Right lobe of liver (tissue), 4 donors: ENCODE measurements at regions not wholly inside any gene's neighbourhood (a gene's known extent, or its start where the extent isn't known, plus 50 kb on each side); places are given as distances from the start of the nearest gene placed in this dataset.

Experiments used
- CTCF ChIP-seq, 4 donors: fragments of 200-600 bp in 3 of 4; fragments of 450-650 bp in 1 of 4; IDR thresholded peaks; one replicate each; pipeline versions ENCODE4 v1.5.1 to v1.8.0; 2016 to 2022; ENCODE audit warnings: antibody characterized with exemption in 4 of 4, mild to moderate bottlenecking in 2 of 4
- POLR2A ChIP-seq: fragments of 450-650 bp; IDR thresholded peaks from one replicate; pipeline ENCODE4 v1.6.1; 2017; ENCODE audit warnings: antibody characterized with exemption, mild to moderate bottlenecking
- donor health status: DM: no; HTN: no; CAD: no.
- donor health status: DM: no; HTN: no; CAD: no.
- donor health status: DM: no; HTN: yes; CAD: no.

DNA sequence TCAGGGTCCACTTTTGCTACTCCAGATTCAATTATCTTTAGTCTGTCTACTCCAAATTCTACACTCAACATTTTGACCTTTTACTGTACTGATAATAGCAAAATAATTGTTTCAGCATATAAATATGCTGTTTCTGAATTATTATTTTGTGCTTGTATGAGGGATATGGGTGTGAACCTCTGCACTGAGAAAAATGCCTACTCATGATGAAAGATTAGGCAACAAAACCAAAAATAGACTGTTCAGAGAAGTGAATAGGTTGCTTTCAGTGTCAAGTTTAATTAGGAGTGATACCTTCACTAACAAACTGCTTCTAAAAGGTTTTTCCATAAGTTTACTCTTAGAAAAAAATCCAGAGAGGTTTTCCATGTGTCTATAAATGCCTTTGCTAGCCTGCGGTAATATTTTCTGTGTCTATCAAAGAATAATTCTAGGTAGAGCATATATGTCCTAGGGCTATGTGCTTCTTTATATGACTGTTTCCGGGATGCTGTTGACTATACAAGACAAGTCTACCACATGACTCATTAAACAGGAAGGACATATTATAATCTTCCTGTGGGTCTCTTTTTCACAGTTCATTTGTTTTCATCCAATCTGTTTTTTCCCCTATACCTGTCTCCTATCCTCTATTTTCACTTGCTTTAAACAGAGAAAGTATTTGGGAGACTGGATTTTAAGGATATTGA, 218.5 kb upstream of the TTC14 start:
- TF ChIP-seq CTCF (IDR thresholded peaks at IDR 0.05), result no peak
- no peak for TF ChIP-seq POLR2A
